Progenitor cell of endocrine pancreas (in vitro differentiated cells): ENCODE measurements at regions not wholly inside any gene's neighbourhood (a gene's known extent, or its start where the extent isn't known, plus 50 kb on each side); places are given as distances from the start of the nearest gene placed in this dataset.
"Not testable (repeated sequence)": the region's sequence is repeated elsewhere in the genome, so short reads cannot be mapped to it uniquely, and the experiment has no call there.

Experiments used
- DNase-seq: peaks from one replicate; pipeline ENCODE4 v3.0.0; 2021; ENCODE audit warnings: low spot score; ENCODE audit not compliant: unreplicated experiment
- H3K27ac Mint-ChIP-seq: 2 replicates; pipeline ENCODE4 v1.8.0; 2021; ENCODE audit warnings: mild to moderate bottlenecking, moderate library complexity, mixed read lengths
- H3K27me3 Mint-ChIP-seq: 2 replicates; pipeline ENCODE4 v1.8.0; 2021; ENCODE audit warnings: mixed read lengths
- H3K36me3 Mint-ChIP-seq: 2 replicates; pipeline ENCODE4 v1.8.0; 2022; ENCODE audit warnings: mixed read lengths; ENCODE audit not compliant: insufficient read depth
- H3K4me1 Mint-ChIP-seq: 2 replicates; pipeline ENCODE4 v1.8.0; 2021; ENCODE audit warnings: low read depth, mixed read lengths
- H3K4me3 Mint-ChIP-seq: 2 replicates; pipeline ENCODE4 v1.8.0; 2021; ENCODE audit warnings: low read depth, mild to moderate bottlenecking, moderate library complexity, mixed read lengths
- H3K9me3 Mint-ChIP-seq: 2 replicates; pipeline ENCODE4 v1.8.0; 2021; ENCODE audit warnings: low read depth, mixed read lengths
- TF ChIP-seq, protein P1 (sequence below): fragments of 200-600 bp; sonication (generic); IDR thresholded peaks from one replicate; pipeline ENCODE4 v1.5.0; 2021; ENCODE audit warnings: antibody characterized with exemption, mild to moderate bottlenecking; ENCODE audit not compliant: unreplicated experiment

GRCh38 chr22:11622774-11623173 is 3905.2 kb upstream of the OR11H1 start:
- not testable (repeated sequence) for H3K4me1 Mint-ChIP-seq, H3K4me3 Mint-ChIP-seq, H3K27ac Mint-ChIP-seq, H3K27me3 Mint-ChIP-seq, DNase-seq
- Mint-ChIP-seq H3K9me3 (peaks cover 62% of the 10 kb centered on the region), H3K36me3 (peaks cover 24% of the 10 kb centered on the region)

GRCh38 chr22:11625711-11626421 is 3902.1 kb upstream of the OR11H1 start:
- H3K27ac Mint-ChIP-seq, H3K27me3 Mint-ChIP-seq, H3K4me1 Mint-ChIP-seq, H3K4me3 Mint-ChIP-seq, DNase-seq: not testable (repeated sequence)
- Mint-ChIP-seq H3K9me3 (peaks cover 52% of the 10 kb centered on the region), H3K36me3 (peaks cover 13% of the 10 kb centered on the region)

- Mint-ChIP-seq H3K9me3 (peaks cover 50% of the 10 kb centered on the region), H3K4me3 (no peak overlapping the region), H3K27ac (no peak overlapping the region), H3K36me3 (peaks cover 13% of the 10 kb centered on the region), H3K4me1 (no peaks in the 10 kb centered on the region), H3K27me3 (no peaks in the 10 kb centered on the region)
- TF ChIP-seq, protein P1, sequence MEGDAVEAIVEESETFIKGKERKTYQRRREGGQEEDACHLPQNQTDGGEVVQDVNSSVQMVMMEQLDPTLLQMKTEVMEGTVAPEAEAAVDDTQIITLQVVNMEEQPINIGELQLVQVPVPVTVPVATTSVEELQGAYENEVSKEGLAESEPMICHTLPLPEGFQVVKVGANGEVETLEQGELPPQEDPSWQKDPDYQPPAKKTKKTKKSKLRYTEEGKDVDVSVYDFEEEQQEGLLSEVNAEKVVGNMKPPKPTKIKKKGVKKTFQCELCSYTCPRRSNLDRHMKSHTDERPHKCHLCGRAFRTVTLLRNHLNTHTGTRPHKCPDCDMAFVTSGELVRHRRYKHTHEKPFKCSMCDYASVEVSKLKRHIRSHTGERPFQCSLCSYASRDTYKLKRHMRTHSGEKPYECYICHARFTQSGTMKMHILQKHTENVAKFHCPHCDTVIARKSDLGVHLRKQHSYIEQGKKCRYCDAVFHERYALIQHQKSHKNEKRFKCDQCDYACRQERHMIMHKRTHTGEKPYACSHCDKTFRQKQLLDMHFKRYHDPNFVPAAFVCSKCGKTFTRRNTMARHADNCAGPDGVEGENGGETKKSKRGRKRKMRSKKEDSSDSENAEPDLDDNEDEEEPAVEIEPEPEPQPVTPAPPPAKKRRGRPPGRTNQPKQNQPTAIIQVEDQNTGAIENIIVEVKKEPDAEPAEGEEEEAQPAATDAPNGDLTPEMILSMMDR, result no peak
- DNase-seq, result no peak
Observed at GRCh38 chr22:11626422-11626773, 3901.6 kb upstream of the OR11H1 start.

- not testable (repeated sequence) for DNase-seq, H3K27me3 Mint-ChIP-seq, H3K27ac Mint-ChIP-seq, H3K4me1 Mint-ChIP-seq, H3K4me3 Mint-ChIP-seq
- peaks cover 50% of the 10 kb centered on the region for H3K9me3 Mint-ChIP-seq
- peaks cover 13% of the 10 kb centered on the region for H3K36me3 Mint-ChIP-seq
Observed at GRCh38 chr22:11627036-11627435, 3901.0 kb upstream of the OR11H1 start.

DNA sequence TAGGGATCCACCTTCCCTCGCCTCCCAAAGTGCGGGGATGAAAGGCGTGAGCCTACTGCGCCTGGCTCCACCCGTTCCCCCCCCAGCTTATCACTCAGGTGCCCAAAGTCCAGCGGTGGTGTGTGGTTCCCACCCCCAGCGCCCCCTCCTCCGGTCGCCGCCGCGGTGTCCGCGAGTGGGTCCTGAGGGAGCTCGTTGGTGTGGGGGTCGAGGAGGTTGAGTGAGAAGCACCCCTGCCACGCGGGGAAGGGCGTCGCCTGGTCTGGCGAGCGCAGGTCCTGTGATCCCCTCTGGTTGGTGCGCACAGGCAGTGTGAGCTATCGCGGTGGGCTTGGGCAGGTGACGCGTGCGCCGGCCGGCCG is 3900.6 kb upstream of the OR11H1 start:
- DNase-seq, result no peak
- Mint-ChIP-seq H3K27me3 (no peaks in the 10 kb centered on the region), H3K9me3 (peaks cover 47% of the 10 kb centered on the region), H3K27ac (no peak overlapping the region), H3K36me3 (peaks cover 12% of the 10 kb centered on the region), H3K4me3 (no peak overlapping the region), H3K4me1 (no peaks in the 10 kb centered on the region)
- TF ChIP-seq, protein P1, result no peak

- Mint-ChIP-seq H3K4me1 (no peaks in the 10 kb centered on the region), H3K27ac (no peak overlapping the region), H3K9me3 (peaks cover 44% of the 10 kb centered on the region), H3K27me3 (no peaks in the 10 kb centered on the region), H3K36me3 (peaks cover 12% of the 10 kb centered on the region), H3K4me3 (no peak overlapping the region)
- TF ChIP-seq, protein P1, result no peak
- no peak for DNase-seq
Observed at GRCh38 chr22:11627798-11628650, 3900.0 kb upstream of the OR11H1 start.
